OCI-LY7 (cell line): ENCODE measurements at regions not wholly inside any gene's neighbourhood (a gene's known extent, or its start where the extent isn't known, plus 50 kb on each side); places are given as distances from the start of the nearest gene placed in this dataset.

Experiments
- EZH2phosphoT487 ChIP-seq: fragments of 200-600 bp; sonication (generic); IDR thresholded peaks from 2 replicates; pipeline ENCODE4 v1.6.1; 2018; ENCODE audit warnings: low read depth, borderline replicate concordance, mild to moderate bottlenecking, mixed run types, antibody characterized with exemption, low read length, moderate library complexity, mixed read lengths
- TF ChIP-seq, protein P1 (sequence below): fragments of 200-600 bp; sonication (generic); conservative IDR thresholded peaks from 2 replicates; pipeline ENCODE4 v1.5.1; 2014; ENCODE audit warnings: mild to moderate bottlenecking, antibody characterized with exemption, low read length, moderate library complexity, mixed read lengths

DNA sequence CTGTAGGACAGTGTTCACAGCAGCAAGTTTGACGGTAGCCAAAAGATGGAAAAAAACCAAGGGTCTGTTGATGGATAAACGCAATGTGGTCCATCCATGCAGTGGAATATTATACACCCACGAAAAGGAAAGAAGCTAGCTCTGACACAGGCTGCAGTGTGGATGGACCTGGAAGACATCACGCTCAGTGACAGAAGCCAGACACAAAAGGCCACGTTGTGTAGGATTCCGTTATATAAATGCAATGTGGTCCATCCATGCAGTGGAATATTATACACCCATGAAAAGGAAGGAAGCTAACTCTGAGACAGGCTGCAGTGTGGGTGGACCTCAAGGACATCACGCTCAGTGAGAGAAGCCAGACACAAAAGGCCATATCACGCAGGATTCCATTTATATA lies 105.5 kb upstream of the SHOX start:
- TF ChIP-seq EZH2phosphoT487, result no peak
- TF ChIP-seq, protein P1, sequence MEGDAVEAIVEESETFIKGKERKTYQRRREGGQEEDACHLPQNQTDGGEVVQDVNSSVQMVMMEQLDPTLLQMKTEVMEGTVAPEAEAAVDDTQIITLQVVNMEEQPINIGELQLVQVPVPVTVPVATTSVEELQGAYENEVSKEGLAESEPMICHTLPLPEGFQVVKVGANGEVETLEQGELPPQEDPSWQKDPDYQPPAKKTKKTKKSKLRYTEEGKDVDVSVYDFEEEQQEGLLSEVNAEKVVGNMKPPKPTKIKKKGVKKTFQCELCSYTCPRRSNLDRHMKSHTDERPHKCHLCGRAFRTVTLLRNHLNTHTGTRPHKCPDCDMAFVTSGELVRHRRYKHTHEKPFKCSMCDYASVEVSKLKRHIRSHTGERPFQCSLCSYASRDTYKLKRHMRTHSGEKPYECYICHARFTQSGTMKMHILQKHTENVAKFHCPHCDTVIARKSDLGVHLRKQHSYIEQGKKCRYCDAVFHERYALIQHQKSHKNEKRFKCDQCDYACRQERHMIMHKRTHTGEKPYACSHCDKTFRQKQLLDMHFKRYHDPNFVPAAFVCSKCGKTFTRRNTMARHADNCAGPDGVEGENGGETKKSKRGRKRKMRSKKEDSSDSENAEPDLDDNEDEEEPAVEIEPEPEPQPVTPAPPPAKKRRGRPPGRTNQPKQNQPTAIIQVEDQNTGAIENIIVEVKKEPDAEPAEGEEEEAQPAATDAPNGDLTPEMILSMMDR, result no peak
